ENCODE measurements at regions not wholly inside any gene's neighbourhood (a gene's known extent, or its start where the extent isn't known, plus 50 kb on each side); places are given as distances from the start of the nearest gene placed in this dataset.
"Not testable (repeated sequence)": the region's sequence is repeated elsewhere in the genome, so short reads cannot be mapped to it uniquely, and the experiment has no call there.

DNA sequence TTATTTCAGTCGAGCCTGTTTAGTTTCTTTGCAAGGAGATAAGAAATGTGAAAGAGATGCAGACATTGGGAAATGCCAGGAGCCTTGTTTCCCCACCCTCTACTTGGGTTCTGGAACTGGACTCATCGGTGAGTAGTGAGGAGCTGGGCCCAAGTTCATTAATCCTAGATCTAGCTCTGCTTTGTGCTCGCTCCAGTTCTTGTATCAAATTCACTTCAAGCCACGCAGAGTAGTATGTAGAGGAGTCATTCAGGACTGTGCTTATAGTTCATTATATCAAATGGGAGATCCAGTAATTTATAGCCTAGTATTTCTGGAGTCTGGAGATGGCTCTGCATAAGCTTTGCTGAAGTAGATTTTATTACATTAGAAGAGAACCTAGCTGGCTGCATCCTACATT lies 142.5 kb downstream of the RALA start:
- TF ChIP-seq, protein P1, sequence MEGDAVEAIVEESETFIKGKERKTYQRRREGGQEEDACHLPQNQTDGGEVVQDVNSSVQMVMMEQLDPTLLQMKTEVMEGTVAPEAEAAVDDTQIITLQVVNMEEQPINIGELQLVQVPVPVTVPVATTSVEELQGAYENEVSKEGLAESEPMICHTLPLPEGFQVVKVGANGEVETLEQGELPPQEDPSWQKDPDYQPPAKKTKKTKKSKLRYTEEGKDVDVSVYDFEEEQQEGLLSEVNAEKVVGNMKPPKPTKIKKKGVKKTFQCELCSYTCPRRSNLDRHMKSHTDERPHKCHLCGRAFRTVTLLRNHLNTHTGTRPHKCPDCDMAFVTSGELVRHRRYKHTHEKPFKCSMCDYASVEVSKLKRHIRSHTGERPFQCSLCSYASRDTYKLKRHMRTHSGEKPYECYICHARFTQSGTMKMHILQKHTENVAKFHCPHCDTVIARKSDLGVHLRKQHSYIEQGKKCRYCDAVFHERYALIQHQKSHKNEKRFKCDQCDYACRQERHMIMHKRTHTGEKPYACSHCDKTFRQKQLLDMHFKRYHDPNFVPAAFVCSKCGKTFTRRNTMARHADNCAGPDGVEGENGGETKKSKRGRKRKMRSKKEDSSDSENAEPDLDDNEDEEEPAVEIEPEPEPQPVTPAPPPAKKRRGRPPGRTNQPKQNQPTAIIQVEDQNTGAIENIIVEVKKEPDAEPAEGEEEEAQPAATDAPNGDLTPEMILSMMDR (IDR thresholded peaks at IDR 0.05): not testable (repeated sequence)
- TF ChIP-seq EZH2 (IDR thresholded peaks at IDR 0.05): not testable (repeated sequence)

Data from neural progenitor cell (in vitro differentiated cells).